Small intestine (tissue), 7 donors: ENCODE measurements at regions not wholly inside any gene's neighbourhood (a gene's known extent, or its start where the extent isn't known, plus 50 kb on each side); places are given as distances from the start of the nearest gene placed in this dataset.

ENCODE experiments used
- DNase-seq, 2 donors: peaks; one replicate each; pipeline versions ENCODE4 v3.0.0 to v3.0.0-alpha.2; 2013
- FAIRE-seq: peaks from 2 replicates; lab custom pipeline; 2012; peaks lifted over from hg19 to GRCh38; lab: Jason Lieb, UNC
- H3K27ac ChIP-seq, 3 donors: one replicate each; pipeline ENCODE4 v1.5.1; 2013; ENCODE audit warnings: low read length in 2 of 3, mild to moderate bottlenecking in 2 of 3, control low read depth in 1 of 3, inconsistent platforms in 1 of 3, low read depth in 1 of 3, moderate library complexity in 1 of 3
- H3K27me3 ChIP-seq, 3 donors: one replicate each; pipeline ENCODE4 v1.6.1; 2013; ENCODE audit warnings: low read length in 3 of 3, inconsistent platforms in 1 of 3; ENCODE audit not compliant: control insufficient read depth in 3 of 3, insufficient read depth in 3 of 3
- H3K36me3 ChIP-seq, 3 donors: one replicate each; pipeline ENCODE4 v1.6.1; 2013; ENCODE audit warnings: low read length in 3 of 3, inconsistent platforms in 1 of 3, low read depth in 1 of 3, mild to moderate bottlenecking in 1 of 3, moderate library complexity in 1 of 3; ENCODE audit not compliant: control insufficient read depth in 3 of 3, insufficient read depth in 2 of 3
- H3K4me1 ChIP-seq, 3 donors: one replicate each; pipeline ENCODE4 v1.6.1; 2013; ENCODE audit warnings: low read length in 2 of 3, inconsistent platforms in 1 of 3, low read depth in 1 of 3, mild to moderate bottlenecking in 1 of 3, moderate library complexity in 1 of 3; ENCODE audit not compliant: control insufficient read depth in 3 of 3, insufficient read depth in 2 of 3
- H3K4me3 ChIP-seq, 3 donors: one replicate each; pipeline ENCODE4 v1.5.1; 2013; ENCODE audit warnings: low read length in 3 of 3, control low read depth in 1 of 3, inconsistent platforms in 1 of 3, low read depth in 1 of 3, mild to moderate bottlenecking in 1 of 3, moderate library complexity in 1 of 3
- H3K9me3 ChIP-seq, 2 donors: one replicate each; pipeline ENCODE4 v1.6.1; 2013; ENCODE audit warnings: low read depth in 1 of 2, low read length in 1 of 2; ENCODE audit not compliant: control insufficient read depth in 2 of 2, insufficient read depth in 1 of 2
- WGBS, 3 donors: extraction: QIAGEN DNeasy Blood & Tissue Kit; methylation state at CpG; one replicate each; pipeline ENCODE4 v1.1.7; 2013; 5-methylcytosine and 5-hydroxymethylcytosine counted together
- donor health status: healthy with polysubstance abuse.
- donor health status: control.
- donor health status: control.
- donor health status: Bipolar disorder and iron deficiency.
- donor health status: healthy.

DNA sequence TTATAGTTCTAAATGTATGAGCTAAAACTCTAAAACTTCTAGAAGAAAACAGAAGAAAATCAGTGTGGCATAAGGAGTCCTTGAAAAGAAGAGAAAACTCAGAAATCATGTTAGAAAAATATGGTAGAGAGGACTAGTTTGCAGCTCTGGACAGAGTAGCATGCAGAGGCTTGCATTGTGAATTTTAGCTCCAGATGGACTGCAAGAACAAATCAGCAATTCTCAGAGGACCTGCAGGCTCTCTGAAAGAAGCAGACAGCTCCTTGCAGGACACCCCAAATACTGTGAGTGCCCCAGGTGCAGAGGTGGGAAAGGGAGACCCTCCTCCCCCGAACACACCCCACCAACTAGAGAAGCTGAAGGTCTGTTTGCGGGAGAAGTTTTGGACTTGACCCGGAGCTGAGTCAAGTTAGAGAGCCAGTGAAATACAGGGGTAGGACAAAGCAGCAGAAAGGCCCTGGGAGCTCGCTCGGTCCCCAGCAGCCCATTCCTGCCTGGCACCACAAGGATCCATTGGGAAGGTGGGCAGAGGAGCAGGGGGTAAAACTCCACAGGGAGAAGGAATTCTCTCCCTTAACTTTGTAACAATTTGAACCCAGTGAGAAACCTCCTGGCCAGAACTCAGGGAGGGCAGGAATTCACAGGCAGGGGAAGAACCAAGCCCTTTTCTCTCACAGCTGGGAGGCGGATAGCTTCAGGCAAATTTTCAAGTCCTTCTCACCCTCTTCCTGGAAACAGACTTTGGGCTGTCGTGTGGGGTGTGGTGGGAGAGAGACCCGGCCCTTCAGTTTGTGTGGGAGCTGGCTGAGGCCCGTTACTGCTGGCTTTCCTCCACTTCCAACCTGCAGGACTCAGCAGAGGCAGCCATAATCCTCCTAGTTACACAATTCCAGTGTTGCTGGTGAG is 216.2 kb upstream of the SLC35G4 start:
- WGBS, 3 donors, result 61 to 66% (median 66%) methylated on average over 9 of the region's 9 CpGs
- FAIRE-seq, result no peak

GRCh38 chr18:11392292-11392691 is 217.1 kb upstream of the SLC35G4 start:
- 84 to 86% (median 86%) methylated on average over 6 of the region's 6 CpGs for WGBS, 3 donors
- Histone ChIP-seq H3K36me3 (no peaks in the 10 kb centered on the region), H3K4me1 (no peaks in the 10 kb centered on the region), H3K27ac (no peak overlapping the region), H3K9me3 (no peaks in the 10 kb centered on the region), H3K4me3 (no peak overlapping the region), H3K27me3 (no peaks in the 10 kb centered on the region)
- FAIRE-seq (no peak), DNase-seq (no peak)

More for the DNA sequence above, 216.2 kb upstream of the SLC35G4 start:
- no peak for DNase-seq
- H3K9me3 ChIP-seq, result no peaks in the 10 kb centered on the region
- H3K27ac ChIP-seq, result no peak overlapping the region
- H3K4me3 ChIP-seq, result no peak overlapping the region
- H3K27me3 ChIP-seq, result no peaks in the 10 kb centered on the region
- H3K36me3 ChIP-seq, result no peaks in the 10 kb centered on the region
- H3K4me1 ChIP-seq, result no peaks in the 10 kb centered on the region

GRCh38 chr18:11391661-11392060 is 217.7 kb upstream of the SLC35G4 start:
- 67 to 83% (median 75%) methylated on average over 6 of the region's 6 CpGs for WGBS, 3 donors
- no peaks in the 10 kb centered on the region for H3K9me3 ChIP-seq
- FAIRE-seq (no peak), DNase-seq (no peak)
- H3K4me1 ChIP-seq, result no peaks in the 10 kb centered on the region
- H3K27me3 ChIP-seq, result no peaks in the 10 kb centered on the region
- no peak overlapping the region for H3K27ac ChIP-seq
- no peaks in the 10 kb centered on the region for H3K36me3 ChIP-seq
- H3K4me3 ChIP-seq, result no peak overlapping the region

DNA sequence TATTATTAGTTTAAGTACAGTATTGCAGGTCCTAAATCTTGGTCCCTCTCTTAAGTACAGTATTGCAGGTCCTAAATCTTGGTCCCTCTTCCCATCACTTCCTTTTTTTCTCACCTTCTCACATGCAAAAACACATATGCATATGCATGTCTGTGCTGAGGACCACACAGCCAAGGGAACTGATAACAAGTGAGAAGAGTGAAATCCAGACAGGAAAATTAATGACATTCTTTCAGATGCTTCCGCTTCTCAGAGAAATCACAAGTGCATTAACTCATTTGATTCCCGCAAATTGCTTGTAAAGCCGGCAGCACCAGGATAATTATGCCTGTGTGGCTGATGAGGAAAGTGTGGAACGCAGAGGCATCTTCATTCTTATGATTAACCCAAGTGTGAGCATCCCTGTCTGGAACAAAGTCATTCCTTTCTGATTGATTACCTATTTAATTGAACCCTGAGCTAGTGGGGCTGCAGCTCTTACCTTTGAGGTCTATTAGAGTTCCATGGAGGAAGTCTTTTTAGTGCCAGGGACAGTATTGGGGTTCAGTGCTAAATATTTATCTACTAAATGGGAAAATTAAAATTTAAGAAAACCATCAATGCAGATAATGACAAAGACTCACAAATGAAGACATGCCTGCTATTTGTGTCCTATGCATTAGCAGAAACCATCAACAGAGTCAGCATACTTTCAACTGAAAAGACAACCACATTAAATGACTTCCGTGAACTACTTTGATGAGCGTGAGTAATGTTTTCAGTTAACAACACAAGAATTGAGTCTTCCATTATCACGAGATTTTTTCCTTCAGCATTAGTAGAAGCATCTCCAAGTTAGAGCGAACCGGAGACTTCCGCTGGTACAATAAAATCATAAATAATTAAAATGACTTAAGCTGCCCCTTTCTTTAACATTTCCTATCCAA is 220.4 kb upstream of the SLC35G4 start:
- no peaks in the 10 kb centered on the region for H3K4me1 ChIP-seq
- H3K36me3 ChIP-seq, result no peaks in the 10 kb centered on the region
- no peaks in the 10 kb centered on the region for H3K27me3 ChIP-seq
- WGBS, 3 donors, result 86 to 87% (median 86%) methylated on average over 10 of the region's 10 CpGs
- no peak for DNase-seq
- H3K27ac ChIP-seq, result no peak overlapping the region
- H3K9me3 ChIP-seq, result no peaks in the 10 kb centered on the region
- FAIRE-seq, result no peak
- no peak overlapping the region for H3K4me3 ChIP-seq

DNA sequence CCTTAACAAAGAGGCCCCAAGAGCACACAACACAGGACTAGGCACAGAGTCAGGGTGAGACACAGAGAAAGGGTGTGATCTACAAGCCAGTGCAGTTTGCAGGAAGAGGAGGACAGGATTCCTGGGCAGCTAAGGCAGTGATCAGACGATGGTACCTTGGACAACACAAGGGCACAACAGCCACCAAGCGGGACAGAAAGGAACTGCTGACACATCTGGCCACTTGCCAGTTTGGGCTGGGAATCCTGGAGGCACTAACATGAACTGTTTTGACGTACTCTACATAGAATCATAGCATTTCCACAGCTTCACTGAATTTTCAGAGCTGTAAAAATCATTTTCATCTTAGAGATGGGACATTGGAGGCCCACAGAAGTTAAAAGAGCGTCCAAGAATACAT is 221.5 kb upstream of the SLC35G4 start:
- 37 to 54% (median 40%) methylated on average over 4 of the region's 4 CpGs for WGBS, 3 donors
- FAIRE-seq, result no peak
- Histone ChIP-seq H3K27me3 (no peaks in the 10 kb centered on the region), H3K36me3 (no peaks in the 10 kb centered on the region), H3K27ac (no peak overlapping the region), H3K4me3 (no peak overlapping the region), H3K9me3 (no peaks in the 10 kb centered on the region), H3K4me1 (no peaks in the 10 kb centered on the region)
- peak in 1 of 2 donors; percentile 8 for DNase-seq

GRCh38 chr18:11383381-11383780 is 226.0 kb upstream of the SLC35G4 start:
- Histone ChIP-seq H3K27me3 (no peaks in the 10 kb centered on the region), H3K4me3 (no peak overlapping the region), H3K27ac (no peak overlapping the region), H3K4me1 (no peaks in the 10 kb centered on the region), H3K9me3 (no peaks in the 10 kb centered on the region), H3K36me3 (no peaks in the 10 kb centered on the region)
- FAIRE-seq (no peak), DNase-seq (no peak)
- WGBS, 3 donors, result 0 to 38% (median 8%) methylated on average over 1 of the region's 1 CpG

DNA sequence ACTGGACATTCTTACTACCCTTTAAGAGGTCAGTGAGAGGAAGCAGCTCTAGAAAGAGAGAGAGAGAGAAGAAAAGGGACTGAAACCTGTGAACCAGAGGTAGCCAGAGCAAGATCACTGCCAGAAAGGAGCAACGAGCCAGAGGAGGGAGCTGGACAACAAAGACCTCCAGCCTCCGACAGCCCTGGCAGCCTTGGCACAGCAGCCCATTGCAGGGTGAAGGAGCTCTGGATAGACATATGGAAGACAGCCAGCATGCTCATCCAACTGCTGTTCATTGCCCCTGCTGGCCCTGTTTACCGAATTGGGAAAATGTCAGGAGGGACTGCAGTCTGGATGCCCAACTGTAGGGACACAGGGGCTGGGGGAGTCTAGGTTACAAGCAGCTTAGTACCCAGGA is 228.4 kb upstream of the SLC35G4 start:
- no peaks in the 10 kb centered on the region for H3K36me3 ChIP-seq
- WGBS, 3 donors, result 83 to 89% (median 83%) methylated on average over 3 of the region's 3 CpGs

GRCh38 chr18:11379660-11380059 is 229.7 kb upstream of the SLC35G4 start:
- 91 to 95% (median 93%) methylated on average over 10 of the region's 10 CpGs for WGBS, 3 donors
- no peak overlapping the region for H3K4me3 ChIP-seq
- DNase-seq (no peak), FAIRE-seq (no peak)
- no peaks in the 10 kb centered on the region for H3K36me3 ChIP-seq
- no peak overlapping the region for H3K27ac ChIP-seq
- H3K9me3 ChIP-seq, result no peaks in the 10 kb centered on the region
- no peaks in the 10 kb centered on the region for H3K27me3 ChIP-seq
- H3K4me1 ChIP-seq, result no peaks in the 10 kb centered on the region

More for the DNA sequence above, 228.4 kb upstream of the SLC35G4 start:
- FAIRE-seq (no peak), DNase-seq (no peak)
- Histone ChIP-seq H3K4me3 (no peak overlapping the region), H3K4me1 (no peaks in the 10 kb centered on the region), H3K27me3 (no peaks in the 10 kb centered on the region), H3K27ac (no peak overlapping the region), H3K9me3 (no peaks in the 10 kb centered on the region)
